PC-9 (cell line): ENCODE measurements at regions not wholly inside any gene's neighbourhood (a gene's known extent, or its start where the extent isn't known, plus 50 kb on each side); places are given as distances from the start of the nearest gene placed in this dataset.

Source experiments
- BruUV-seq: library from RNA; stranded (reverse); fragments of 400-500 nt; replicated peaks from 2 replicates; lab custom pipeline; 2021; lab: Mats Ljungman, UMichigan
- CTCF ChIA-PET: fragments of 300-600 bp; sonication (Branson Sonifier 250); formaldehyde crosslinking; loops from one replicate; lab custom pipeline; 2022; ENCODE audit warnings: antibody characterized with exemption; lab: Charles Lee
- POLR2A ChIA-PET: fragments of 300-600 bp; sonication (Branson Sonifier 250); formaldehyde crosslinking; loops from one replicate; lab custom pipeline; 2022; ENCODE audit warnings: antibody characterized with exemption; ENCODE audit not compliant: unreplicated experiment; lab: Charles Lee
- DNase-seq, 2 experiments: peaks; one replicate each; pipeline versions ENCODE4 v3.0.0 to v3.0.0-alpha.2; 2015 to 2022; ENCODE audit warnings: mixed read lengths in 1 of 2
- H2AFZ ChIP-seq: fragments of 200-600 bp; sonication (generic); 2 replicates; pipeline ENCODE4 v1.8.1; 2017; ENCODE audit warnings: antibody characterized with exemption
- H3F3A ChIP-seq: fragments of 200-600 bp; sonication (generic); 2 replicates; pipeline ENCODE4 v1.8.1; 2017; ENCODE audit warnings: antibody characterized with exemption, mild to moderate bottlenecking, low read depth; ENCODE audit not compliant: insufficient read depth
- H3K27ac ChIP-seq: fragments of 200-600 bp; sonication (generic); 2 replicates; pipeline ENCODE4 v1.6.1; 2016; ENCODE audit warnings: mixed run types
- H3K27me3 ChIP-seq: fragments of 200-600 bp; sonication (generic); 2 replicates; pipeline ENCODE4 v1.6.1; 2016; ENCODE audit warnings: low read depth, mixed run types; ENCODE audit not compliant: insufficient read depth
- H3K36me3 ChIP-seq: fragments of 200-600 bp; sonication (generic); 2 replicates; pipeline ENCODE4 v1.6.1; 2016; ENCODE audit warnings: low read depth, mixed run types
- H3K4me1 ChIP-seq: fragments of 200-600 bp; sonication (generic); replicated peaks from 2 replicates; pipeline ENCODE4 v1.6.1; 2016; ENCODE audit warnings: mixed run types; ENCODE audit not compliant: insufficient read depth
- H3K4me2 ChIP-seq: fragments of 200-600 bp; sonication (generic); 2 replicates; pipeline ENCODE4 v1.6.1; 2017; ENCODE audit warnings: mixed run types
- H3K4me3 ChIP-seq: fragments of 200-600 bp; sonication (generic); 2 replicates; pipeline ENCODE4 v1.6.1; 2016; ENCODE audit warnings: mixed run types
- H3K79me2 ChIP-seq: fragments of 200-600 bp; sonication (generic); 2 replicates; pipeline ENCODE4 v1.6.1; 2017; ENCODE audit warnings: low read depth, mixed run types
- H3K9me2 ChIP-seq: fragments of 200-600 bp; sonication (generic); 2 replicates; pipeline ENCODE4 v1.8.1; 2017; ENCODE audit warnings: mild to moderate bottlenecking; ENCODE audit not compliant: insufficient read depth
- H3K9me3 ChIP-seq: fragments of 200-600 bp; sonication (generic); 2 replicates; pipeline ENCODE4 v1.8.1; 2016; ENCODE audit warnings: low read depth; ENCODE audit not compliant: insufficient read depth
- H4K20me1 ChIP-seq: fragments of 200-600 bp; sonication (generic); 2 replicates; pipeline ENCODE4 v1.8.1; 2017; ENCODE audit not compliant: insufficient read depth
- EZH2 ChIP-seq: fragments of 200-600 bp; sonication (generic); IDR thresholded peaks from 2 replicates; pipeline ENCODE4 v1.8.0; 2017; ENCODE audit warnings: antibody characterized with exemption, low read depth
- intact Hi-C: fragments of 100-400 bp; cut with micrococcal nuclease; formaldehyde crosslinking; loops from one replicate; pipeline ENCODE4 v1.10.0; 2022; ENCODE audit not compliant: unreplicated experiment
- TF ChIP-seq, protein P1 (sequence below): fragments of 200-600 bp; sonication (generic); conservative IDR thresholded peaks from 2 replicates; pipeline ENCODE4 v1.6.1; 2017; ENCODE audit warnings: mixed run types, antibody characterized with exemption, mild to moderate bottlenecking, moderate library complexity

DNA sequence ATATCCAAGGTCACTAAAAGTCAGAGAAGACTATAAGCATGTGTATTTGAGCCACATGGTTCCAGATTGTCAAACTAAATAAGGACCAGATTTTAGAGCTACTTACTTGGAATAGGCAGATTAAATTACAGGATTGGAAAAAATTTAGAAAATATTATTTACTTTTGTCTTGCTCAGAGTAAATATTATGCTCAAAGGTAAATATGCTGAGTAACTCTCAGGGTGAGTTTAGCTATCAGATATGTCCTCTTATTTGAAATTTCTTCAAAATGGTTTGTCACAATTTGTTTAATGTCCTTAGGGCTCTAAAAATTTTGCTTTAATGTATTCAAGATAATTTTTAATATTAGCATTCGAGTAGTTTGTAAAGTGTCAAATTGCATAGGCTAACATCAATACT, 2455.2 kb downstream of the PCDH9 start:
- H3K4me2 ChIP-seq: no peak overlapping the region
- 0 out of 2 replicates have a peak overlapping the region, but pooled peaks have one; percentile 2 for H2AFZ ChIP-seq
- no peaks in the 10 kb centered on the region for H3K9me2 ChIP-seq
- no peak overlapping the region for H3K4me3 ChIP-seq
- H4K20me1 ChIP-seq: no peaks in the 10 kb centered on the region
- no peaks in the 10 kb centered on the region for H3K36me3 ChIP-seq
- H3K79me2 ChIP-seq: no peaks in the 10 kb centered on the region
- DNase-seq: no peak
- POLR2A ChIA-PET: no interaction called here
- 0 out of 2 replicates have a peak, but pooled peaks cover 5% of the 10 kb centered on the region for H3K4me1 ChIP-seq
- H3K9me3 ChIP-seq: no peaks in the 10 kb centered on the region
- intact Hi-C loops: no loop called here
- TF ChIP-seq, protein P1, sequence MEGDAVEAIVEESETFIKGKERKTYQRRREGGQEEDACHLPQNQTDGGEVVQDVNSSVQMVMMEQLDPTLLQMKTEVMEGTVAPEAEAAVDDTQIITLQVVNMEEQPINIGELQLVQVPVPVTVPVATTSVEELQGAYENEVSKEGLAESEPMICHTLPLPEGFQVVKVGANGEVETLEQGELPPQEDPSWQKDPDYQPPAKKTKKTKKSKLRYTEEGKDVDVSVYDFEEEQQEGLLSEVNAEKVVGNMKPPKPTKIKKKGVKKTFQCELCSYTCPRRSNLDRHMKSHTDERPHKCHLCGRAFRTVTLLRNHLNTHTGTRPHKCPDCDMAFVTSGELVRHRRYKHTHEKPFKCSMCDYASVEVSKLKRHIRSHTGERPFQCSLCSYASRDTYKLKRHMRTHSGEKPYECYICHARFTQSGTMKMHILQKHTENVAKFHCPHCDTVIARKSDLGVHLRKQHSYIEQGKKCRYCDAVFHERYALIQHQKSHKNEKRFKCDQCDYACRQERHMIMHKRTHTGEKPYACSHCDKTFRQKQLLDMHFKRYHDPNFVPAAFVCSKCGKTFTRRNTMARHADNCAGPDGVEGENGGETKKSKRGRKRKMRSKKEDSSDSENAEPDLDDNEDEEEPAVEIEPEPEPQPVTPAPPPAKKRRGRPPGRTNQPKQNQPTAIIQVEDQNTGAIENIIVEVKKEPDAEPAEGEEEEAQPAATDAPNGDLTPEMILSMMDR: no peak
- no peak for TF ChIP-seq EZH2
- no peaks in the 10 kb centered on the region for H3K27me3 ChIP-seq
- H3K27ac ChIP-seq: no peak overlapping the region
- CTCF ChIA-PET: no interaction called here
- H3F3A ChIP-seq: no peaks in the 10 kb centered on the region
- BruUV-seq: no TSS peak

DNA sequence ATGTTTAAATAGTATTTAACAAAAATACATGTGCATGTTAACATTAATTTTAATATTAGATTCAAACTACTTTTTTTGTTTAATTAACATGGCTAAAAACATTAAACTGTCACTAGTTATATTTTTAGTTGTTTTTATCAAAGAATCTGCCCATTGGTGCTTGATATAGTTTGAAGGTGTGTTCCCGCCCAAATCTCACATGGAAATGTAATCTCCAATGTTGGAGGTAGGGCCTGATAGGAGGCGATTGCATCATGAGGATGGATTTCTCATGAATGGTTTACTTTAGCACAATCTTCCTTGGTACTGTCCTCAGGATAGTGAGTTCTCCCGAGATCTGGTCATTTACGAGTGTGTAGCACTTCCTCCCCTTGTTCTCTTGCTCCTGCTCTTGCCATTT, 2459.4 kb downstream of the PCDH9 start:
- H4K20me1 ChIP-seq: no peaks in the 10 kb centered on the region
- no peaks in the 10 kb centered on the region for H3K79me2 ChIP-seq
- H3K4me3 ChIP-seq: no peak overlapping the region
- no peaks in the 10 kb centered on the region for H3K36me3 ChIP-seq
- DNase-seq: no peak
- intact Hi-C loops: no loop called here
- ChIA-PET POLR2A (no interaction called here), CTCF (no interaction called here)
- TF ChIP-seq EZH2: no peak
- H3K4me1 ChIP-seq: 0 out of 2 replicates have a peak, but pooled peaks cover 5% of the 10 kb centered on the region
- H3F3A ChIP-seq: no peaks in the 10 kb centered on the region
- H3K27me3 ChIP-seq: no peaks in the 10 kb centered on the region
- H3K27ac ChIP-seq: no peak overlapping the region
- BruUV-seq: no TSS peak
- H3K9me2 ChIP-seq: no peaks in the 10 kb centered on the region
- no peaks in the 10 kb centered on the region for H3K9me3 ChIP-seq
- H2AFZ ChIP-seq: no peak overlapping the region
- no peak overlapping the region for H3K4me2 ChIP-seq

DNA sequence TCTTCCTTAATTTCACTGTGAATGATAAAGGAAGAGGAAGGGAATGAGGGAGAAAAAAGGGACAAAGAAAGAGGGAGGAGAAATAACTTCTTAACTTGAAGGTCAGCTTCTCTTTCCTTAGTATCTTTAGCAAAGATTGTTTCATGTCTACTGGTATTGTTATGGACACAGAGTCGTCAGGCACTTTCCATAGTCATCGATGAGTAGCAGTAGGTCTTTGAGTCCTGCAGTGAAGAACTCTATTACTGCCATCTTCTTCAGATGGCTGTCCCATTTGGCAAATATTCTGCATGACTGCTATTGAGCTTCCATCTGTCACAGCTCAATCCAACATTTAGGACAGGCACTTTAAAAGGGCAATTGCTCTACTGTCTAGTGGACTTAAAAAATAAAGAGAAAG, 2463.1 kb downstream of the PCDH9 start:
- Histone ChIP-seq H3K9me3 (no peaks in the 10 kb centered on the region), H3K27ac (no peak overlapping the region), H3K9me2 (peaks cover 4% of the 10 kb centered on the region; the same call in 1 of the 2 replicates), H2AFZ (0 out of 2 replicates have a peak overlapping the region, but pooled peaks have one; percentile 39), H3K4me1 (no peaks in the 10 kb centered on the region), H3K4me3 (no peak overlapping the region), H3K36me3 (no peaks in the 10 kb centered on the region), H3F3A (no peaks in the 10 kb centered on the region), H3K79me2 (no peaks in the 10 kb centered on the region), H3K4me2 (no peak overlapping the region), H4K20me1 (no peaks in the 10 kb centered on the region), H3K27me3 (no peaks in the 10 kb centered on the region)
- POLR2A ChIA-PET: no interaction called here
- TF ChIP-seq EZH2: no peak
- TF ChIP-seq, protein P1: no peak
- no TSS peak for BruUV-seq
- intact Hi-C loops: no loop called here
- DNase-seq: no peak
- CTCF ChIA-PET: no interaction called here

DNA sequence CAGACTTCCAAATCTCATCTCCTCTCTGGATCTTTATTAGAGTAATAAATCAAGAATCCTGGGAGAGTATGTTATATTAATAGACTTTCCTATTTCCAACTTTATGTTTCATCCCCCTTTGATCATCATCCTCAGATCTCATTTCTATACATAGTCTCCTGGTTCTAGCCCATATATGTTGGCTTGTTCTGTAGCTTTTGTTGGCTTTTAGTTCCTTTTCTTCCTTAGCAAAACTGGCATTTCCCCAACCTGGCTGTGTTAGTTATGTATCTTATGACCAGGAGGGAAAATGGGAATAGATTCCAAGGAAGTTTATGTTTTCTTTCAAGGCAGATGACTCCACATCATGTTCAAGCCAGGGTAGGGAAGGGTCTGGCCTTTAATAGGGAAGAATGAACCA, 2464.5 kb downstream of the PCDH9 start:
- no peak for DNase-seq
- H3K79me2 ChIP-seq: no peaks in the 10 kb centered on the region
- H2AFZ ChIP-seq: no peak overlapping the region; the same call in 1 of the 2 replicates
- H3K9me2 ChIP-seq: peaks cover 4% of the 10 kb centered on the region; the same call in 1 of the 2 replicates
- POLR2A ChIA-PET: no interaction called here
- TF ChIP-seq, protein P1: no peak
- TF ChIP-seq EZH2: no peak
- H3K4me1 ChIP-seq: no peaks in the 10 kb centered on the region
- no peaks in the 10 kb centered on the region for H4K20me1 ChIP-seq
- H3K9me3 ChIP-seq: no peaks in the 10 kb centered on the region
- BruUV-seq: no TSS peak
- no peaks in the 10 kb centered on the region for H3K36me3 ChIP-seq
- CTCF ChIA-PET: no interaction called here
- H3K4me3 ChIP-seq: no peak overlapping the region
- intact Hi-C loops: no loop called here
- H3K27me3 ChIP-seq: no peaks in the 10 kb centered on the region
- no peak overlapping the region for H3K4me2 ChIP-seq
- no peaks in the 10 kb centered on the region for H3F3A ChIP-seq
- H3K27ac ChIP-seq: no peak overlapping the region
